HK-2 (cell line): ENCODE measurements at regions not wholly inside any gene's neighbourhood (a gene's known extent, or its start where the extent isn't known, plus 50 kb on each side); places are given as distances from the start of the nearest gene placed in this dataset.
"Not testable (repeated sequence)": the region's sequence is repeated elsewhere in the genome, so short reads cannot be mapped to it uniquely, and the experiment has no call there.

ENCODE experiments used
- DNase-seq: peaks from one replicate; pipeline ENCODE4 v3.0.0-alpha.2; 2018; ENCODE audit not compliant: unreplicated experiment

GRCh38 chr17:33689725-33690124, 396.6 kb upstream of the ASIC2 start:
- no peak for DNase-seq

- DNase-seq = no peak
These were observed 402.3 kb upstream of the ASIC2 start for GRCh38 chr17:33695431-33695830.

- DNase-seq = no peak
These were observed 403.0 kb upstream of the ASIC2 start for GRCh38 chr17:33696102-33696501.

GRCh38 chr17:33697557-33697956, 404.5 kb upstream of the ASIC2 start:
- no peak for DNase-seq

- DNase-seq = no peak
These were observed 408.8 kb upstream of the ASIC2 start for GRCh38 chr17:33701910-33702309.

- DNase-seq = no peak
These were observed 411.8 kb upstream of the ASIC2 start for GRCh38 chr17:33704856-33705255.

GRCh38 chr17:33709881-33710280, 416.8 kb upstream of the ASIC2 start:
- no peak for DNase-seq

GRCh38 chr17:33712120-33712519, 419.0 kb upstream of the ASIC2 start:
- DNase-seq = no peak

- DNase-seq = no peak
These were observed 423.9 kb upstream of the ASIC2 start for GRCh38 chr17:33716957-33717356.

- DNase-seq = not testable (repeated sequence)
These were observed 430.6 kb upstream of the ASIC2 start for GRCh38 chr17:33723736-33724135.

GRCh38 chr17:33725675-33726271, 432.7 kb upstream of the ASIC2 start:
- DNase-seq = peak; percentile 49

GRCh38 chr17:33730131-33730530, 437.0 kb upstream of the ASIC2 start:
- DNase-seq = no peak

- DNase-seq = no peak
These were observed 439.0 kb upstream of the ASIC2 start for GRCh38 chr17:33732116-33732515.

GRCh38 chr17:33739714-33740113, 446.6 kb upstream of the ASIC2 start:
- no peak for DNase-seq

GRCh38 chr17:33745047-33745760, 452.1 kb upstream of the ASIC2 start:
- no peak for DNase-seq

- no peak for DNase-seq
These were observed 456.1 kb upstream of the ASIC2 start for GRCh38 chr17:33749171-33749570.

- DNase-seq = peak; percentile 55
These were observed 458.0 kb upstream of the ASIC2 start for GRCh38 chr17:33750943-33751701.

- DNase-seq = no peak
These were observed 458.6 kb upstream of the ASIC2 start for GRCh38 chr17:33751702-33752065.

GRCh38 chr17:33753452-33753851, 460.4 kb upstream of the ASIC2 start:
- no peak for DNase-seq

GRCh38 chr17:33756021-33756420, 462.9 kb upstream of the ASIC2 start:
- DNase-seq = no peak

- no peak for DNase-seq
These were observed 472.8 kb upstream of the ASIC2 start for GRCh38 chr17:33765871-33766270.

- no peak for DNase-seq
These were observed 473.6 kb upstream of the ASIC2 start for GRCh38 chr17:33766721-33767120.

- DNase-seq = no peak
These were observed 476.0 kb upstream of the ASIC2 start for GRCh38 chr17:33769066-33769465.
